GM12878 (cell line): ENCODE measurements at regions not wholly inside any gene's neighbourhood (a gene's known extent, or its start where the extent isn't known, plus 50 kb on each side); places are given as distances from the start of the nearest gene placed in this dataset.

Source experiments
- ATF2 ChIP-seq: IDR thresholded peaks from 2 replicates; pipeline ENCODE4 v1.6.1; 2012; ENCODE audit warnings: low read length, inconsistent platforms
- ATF7 ChIP-seq: fragments of 450-650 bp; IDR thresholded peaks from 2 replicates; pipeline ENCODE4 v1.6.1; 2016; ENCODE audit warnings: low read depth, mild to moderate bottlenecking
- CHD4 ChIP-seq: fragments of 200-600 bp; sonication (generic); IDR thresholded peaks from 2 replicates; pipeline ENCODE4 v1.6.1; 2016; ENCODE audit warnings: mild to moderate bottlenecking
- EGR1 ChIP-seq, 2 experiments: IDR thresholded peaks; 1 replicate in 1 of 2; 2 replicates in 1 of 2; pipeline ENCODE4 v1.6.1; 2011 to 2012; ENCODE audit warnings: low read depth in 2 of 2, low read length in 2 of 2, borderline replicate concordance in 1 of 2, mild to moderate bottlenecking in 1 of 2, moderate library complexity in 1 of 2
- EP300 ChIP-seq, 2 experiments: fragments of 150-350 bp in 1 of 2; IDR thresholded peaks; 2 replicates each; pipeline ENCODE4 v1.6.1; 2011 to 2012; ENCODE audit warnings: low read depth in 2 of 2, low read length in 2 of 2, borderline replicate concordance in 1 of 2, improper control_type of control experiment in 1 of 2, inconsistent platforms in 1 of 2; ENCODE audit not compliant: control insufficient read depth in 1 of 2
- EZH2 ChIP-seq: IDR thresholded peaks from 2 replicates; pipeline ENCODE4 v1.6.1; 2012; ENCODE audit warnings: low read depth, mild to moderate bottlenecking, control low read depth, inconsistent platforms, low read length, borderline replicate concordance; ENCODE audit not compliant: control insufficient read depth
- PML ChIP-seq: IDR thresholded peaks from 2 replicates; pipeline ENCODE4 v1.6.1; 2012; ENCODE audit warnings: low read length, inconsistent platforms
- RELB ChIP-seq: fragments of 450-650 bp; IDR thresholded peaks from 2 replicates; pipeline ENCODE4 v1.6.1; 2017; ENCODE audit warnings: low read depth, mild to moderate bottlenecking, moderate library complexity
- SIN3A ChIP-seq: IDR thresholded peaks from 2 replicates; pipeline ENCODE4 v1.6.1; 2012; ENCODE audit warnings: low read depth, low read length, improper control_type of control experiment
- SKIL ChIP-seq: fragments of 450-650 bp; IDR thresholded peaks from 2 replicates; pipeline ENCODE4 v1.6.1; 2017; ENCODE audit warnings: mild to moderate bottlenecking, low read depth, inconsistent platforms; ENCODE audit not compliant: poor library complexity, severe bottlenecking
- TCF12 ChIP-seq: IDR thresholded peaks from 2 replicates; pipeline ENCODE4 v1.6.1; 2011; ENCODE audit warnings: low read depth, mild to moderate bottlenecking, low read length
- WRNIP1 ChIP-seq: IDR thresholded peaks from 2 replicates; pipeline ENCODE4 v1.6.1; 2011; ENCODE audit warnings: low read depth, low read length, improper control_type of control experiment, borderline replicate concordance
- YY1 ChIP-seq: IDR thresholded peaks from 2 replicates; pipeline ENCODE4 v1.6.1; 2011; ENCODE audit warnings: low read depth, mild to moderate bottlenecking, low read length
- ZBED1 ChIP-seq: IDR thresholded peaks from 2 replicates; pipeline ENCODE4 v1.6.1; 2016; ENCODE audit warnings: borderline replicate concordance
- ZNF217 ChIP-seq: fragments of 450-650 bp; IDR thresholded peaks from 2 replicates; pipeline ENCODE4 v1.6.1; 2017; ENCODE audit warnings: antibody characterized with exemption, mild to moderate bottlenecking
- ZNF24 ChIP-seq: fragments of 450-650 bp; IDR thresholded peaks from 2 replicates; pipeline ENCODE4 v1.6.1; 2017; ENCODE audit warnings: antibody characterized with exemption, mild to moderate bottlenecking
- ZSCAN29 ChIP-seq: fragments of 450-650 bp; IDR thresholded peaks from 2 replicates; pipeline ENCODE4 v1.6.1; 2017; ENCODE audit warnings: mild to moderate bottlenecking, moderate library complexity
- TF ChIP-seq, protein P1 (sequence below): fragments of 450-650 bp; conservative IDR thresholded peaks from 2 replicates; pipeline ENCODE4 v1.6.1; 2017; ENCODE audit warnings: mild to moderate bottlenecking, moderate library complexity
- TF ChIP-seq, protein P2 (sequence below): fragments of 450-650 bp; IDR thresholded peaks from 2 replicates; pipeline ENCODE4 v1.6.1; 2017; ENCODE audit warnings: antibody characterized with exemption, mild to moderate bottlenecking, moderate library complexity

- TF ChIP-seq EZH2 (no peak), ZNF217 (no peak), EGR1 (IDR thresholded peaks at IDR 0.05; ENCODE audit: borderline replicate concordance in 1 of 2, low read depth in 2 of 2, low read length in 2 of 2) (no peak), ZNF24 (0 out of 2 replicates have a peak, but pooled peaks have one; percentile 23), PML (peak; percentile 62; the same call in 1 of the 2 replicates), SKIL (peak; percentile 98), WRNIP1 (no peak), CHD4 (no peak), ATF2 (peak; percentile 92), RELB (peak; percentile 81; the same call in 1 of the 2 replicates), EP300 (IDR thresholded peaks at IDR 0.05; ENCODE audit: borderline replicate concordance in 1 of 2, control insufficient read depth in 1 of 2, low read depth in 2 of 2, low read length in 2 of 2) (peak in 1 of 2 experiments; percentile 42; a peak in 1 of 4 replicates), ZSCAN29 (no peak), TCF12 (peak; percentile 54; the same call in 1 of the 2 replicates), YY1 (no peak), ZBED1 (no peak), SIN3A (no peak), ATF7 (peak; percentile 69)
- TF ChIP-seq, protein P1, sequence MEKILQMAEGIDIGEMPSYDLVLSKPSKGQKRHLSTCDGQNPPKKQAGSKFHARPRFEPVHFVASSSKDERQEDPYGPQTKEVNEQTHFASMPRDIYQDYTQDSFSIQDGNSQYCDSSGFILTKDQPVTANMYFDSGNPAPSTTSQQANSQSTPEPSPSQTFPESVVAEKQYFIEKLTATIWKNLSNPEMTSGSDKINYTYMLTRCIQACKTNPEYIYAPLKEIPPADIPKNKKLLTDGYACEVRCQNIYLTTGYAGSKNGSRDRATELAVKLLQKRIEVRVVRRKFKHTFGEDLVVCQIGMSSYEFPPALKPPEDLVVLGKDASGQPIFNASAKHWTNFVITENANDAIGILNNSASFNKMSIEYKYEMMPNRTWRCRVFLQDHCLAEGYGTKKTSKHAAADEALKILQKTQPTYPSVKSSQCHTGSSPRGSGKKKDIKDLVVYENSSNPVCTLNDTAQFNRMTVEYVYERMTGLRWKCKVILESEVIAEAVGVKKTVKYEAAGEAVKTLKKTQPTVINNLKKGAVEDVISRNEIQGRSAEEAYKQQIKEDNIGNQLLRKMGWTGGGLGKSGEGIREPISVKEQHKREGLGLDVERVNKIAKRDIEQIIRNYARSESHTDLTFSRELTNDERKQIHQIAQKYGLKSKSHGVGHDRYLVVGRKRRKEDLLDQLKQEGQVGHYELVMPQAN, result no peak
- TF ChIP-seq, protein P2, sequence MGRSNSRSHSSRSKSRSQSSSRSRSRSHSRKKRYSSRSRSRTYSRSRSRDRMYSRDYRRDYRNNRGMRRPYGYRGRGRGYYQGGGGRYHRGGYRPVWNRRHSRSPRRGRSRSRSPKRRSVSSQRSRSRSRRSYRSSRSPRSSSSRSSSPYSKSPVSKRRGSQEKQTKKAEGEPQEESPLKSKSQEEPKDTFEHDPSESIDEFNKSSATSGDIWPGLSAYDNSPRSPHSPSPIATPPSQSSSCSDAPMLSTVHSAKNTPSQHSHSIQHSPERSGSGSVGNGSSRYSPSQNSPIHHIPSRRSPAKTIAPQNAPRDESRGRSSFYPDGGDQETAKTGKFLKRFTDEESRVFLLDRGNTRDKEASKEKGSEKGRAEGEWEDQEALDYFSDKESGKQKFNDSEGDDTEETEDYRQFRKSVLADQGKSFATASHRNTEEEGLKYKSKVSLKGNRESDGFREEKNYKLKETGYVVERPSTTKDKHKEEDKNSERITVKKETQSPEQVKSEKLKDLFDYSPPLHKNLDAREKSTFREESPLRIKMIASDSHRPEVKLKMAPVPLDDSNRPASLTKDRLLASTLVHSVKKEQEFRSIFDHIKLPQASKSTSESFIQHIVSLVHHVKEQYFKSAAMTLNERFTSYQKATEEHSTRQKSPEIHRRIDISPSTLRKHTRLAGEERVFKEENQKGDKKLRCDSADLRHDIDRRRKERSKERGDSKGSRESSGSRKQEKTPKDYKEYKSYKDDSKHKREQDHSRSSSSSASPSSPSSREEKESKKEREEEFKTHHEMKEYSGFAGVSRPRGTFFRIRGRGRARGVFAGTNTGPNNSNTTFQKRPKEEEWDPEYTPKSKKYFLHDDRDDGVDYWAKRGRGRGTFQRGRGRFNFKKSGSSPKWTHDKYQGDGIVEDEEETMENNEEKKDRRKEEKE, result no peak
These were observed 74.7 kb downstream of the SC5D start (continued) for GRCh38 chr11:121367001-121367843.
